Uterus (tissue), 2 donors: ENCODE measurements at regions not wholly inside any gene's neighbourhood (a gene's known extent, or its start where the extent isn't known, plus 50 kb on each side); places are given as distances from the start of the nearest gene placed in this dataset.

ENCODE experiments used
- POLR2A ChIP-seq, 2 donors: fragments of 450-650 bp; IDR thresholded peaks; one replicate each; pipeline ENCODE4 v1.6.1; 2016; ENCODE audit warnings: antibody characterized with exemption in 2 of 2, mild to moderate bottlenecking in 1 of 2, moderate library complexity in 1 of 2
- TF ChIP-seq, protein P1 (sequence below), 4 experiments: fragments of 200-600 bp in 2 of 4; fragments of 450-650 bp in 2 of 4; sonication (generic) in 2 of 4; IDR thresholded peaks; one replicate each; pipeline ENCODE4 v1.5.1; 2016 to 2019; ENCODE audit warnings: antibody characterized with exemption in 4 of 4, mild to moderate bottlenecking in 2 of 4, moderate library complexity in 1 of 4

DNA sequence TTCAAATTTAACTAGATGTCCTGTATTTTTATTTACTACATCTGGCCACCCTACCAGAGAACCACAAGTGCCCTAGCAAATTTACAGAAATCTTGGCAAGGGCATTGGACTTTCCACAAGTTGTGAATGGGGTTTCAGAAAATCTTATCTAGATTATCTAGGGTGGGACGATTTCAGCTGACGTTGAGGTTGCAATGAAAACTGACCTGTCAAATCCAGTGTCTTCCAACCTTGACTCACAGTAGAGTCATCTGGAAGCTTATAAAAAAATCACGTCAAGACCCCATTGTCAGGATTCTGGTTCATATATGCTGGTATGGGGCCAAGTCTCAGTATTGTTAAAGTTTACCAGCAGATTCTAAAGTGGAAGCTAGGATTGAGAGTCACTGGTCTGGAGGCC lies 109.6 kb upstream of the ACTBL2 start:
- TF ChIP-seq, protein P1, sequence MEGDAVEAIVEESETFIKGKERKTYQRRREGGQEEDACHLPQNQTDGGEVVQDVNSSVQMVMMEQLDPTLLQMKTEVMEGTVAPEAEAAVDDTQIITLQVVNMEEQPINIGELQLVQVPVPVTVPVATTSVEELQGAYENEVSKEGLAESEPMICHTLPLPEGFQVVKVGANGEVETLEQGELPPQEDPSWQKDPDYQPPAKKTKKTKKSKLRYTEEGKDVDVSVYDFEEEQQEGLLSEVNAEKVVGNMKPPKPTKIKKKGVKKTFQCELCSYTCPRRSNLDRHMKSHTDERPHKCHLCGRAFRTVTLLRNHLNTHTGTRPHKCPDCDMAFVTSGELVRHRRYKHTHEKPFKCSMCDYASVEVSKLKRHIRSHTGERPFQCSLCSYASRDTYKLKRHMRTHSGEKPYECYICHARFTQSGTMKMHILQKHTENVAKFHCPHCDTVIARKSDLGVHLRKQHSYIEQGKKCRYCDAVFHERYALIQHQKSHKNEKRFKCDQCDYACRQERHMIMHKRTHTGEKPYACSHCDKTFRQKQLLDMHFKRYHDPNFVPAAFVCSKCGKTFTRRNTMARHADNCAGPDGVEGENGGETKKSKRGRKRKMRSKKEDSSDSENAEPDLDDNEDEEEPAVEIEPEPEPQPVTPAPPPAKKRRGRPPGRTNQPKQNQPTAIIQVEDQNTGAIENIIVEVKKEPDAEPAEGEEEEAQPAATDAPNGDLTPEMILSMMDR (IDR thresholded peaks at IDR 0.05) = no peak
- TF ChIP-seq POLR2A (IDR thresholded peaks at IDR 0.05) = no peak
